IPS DF 6.9 (cell line): ENCODE measurements at regions not wholly inside any gene's neighbourhood (a gene's known extent, or its start where the extent isn't known, plus 50 kb on each side); places are given as distances from the start of the nearest gene placed in this dataset.
A peak's percentile ranks its signal among the peaks of the same experiment; 100 is the strongest.

Experiments used
- DNase-seq: peaks from one replicate; pipeline ENCODE4 v3.0.0-alpha.2; 2013; ENCODE audit warnings: low read depth, low spot score
- H3K27ac ChIP-seq: one replicate; pipeline ENCODE4 v1.5.1; 2013; ENCODE audit warnings: low read length, control low read depth
- H3K27me3 ChIP-seq: 2 replicates; pipeline ENCODE4 v1.6.1; 2013; ENCODE audit warnings: mild to moderate bottlenecking, low read length; ENCODE audit not compliant: control insufficient read depth, insufficient read depth
- H3K36me3 ChIP-seq: 2 replicates; pipeline ENCODE4 v1.6.1; 2013; ENCODE audit warnings: low read length; ENCODE audit not compliant: control insufficient read depth, insufficient read depth
- H3K4me1 ChIP-seq: 2 replicates; pipeline ENCODE4 v1.6.1; 2013; ENCODE audit warnings: low read length; ENCODE audit not compliant: control insufficient read depth, insufficient read depth
- H3K4me3 ChIP-seq: 2 replicates; pipeline ENCODE4 v1.5.1; 2013; ENCODE audit warnings: mild to moderate bottlenecking, low read length
- H3K9me3 ChIP-seq: 2 replicates; pipeline ENCODE4 v1.6.1; 2013; ENCODE audit warnings: low read length, inconsistent platforms; ENCODE audit not compliant: control insufficient read depth, insufficient read depth
- WGBS: extraction: QIAGEN DNeasy Blood & Tissue Kit; methylation state at CpG from one replicate; pipeline ENCODE4 v1.1.7; 2013; ENCODE audit warnings: mixed read lengths, missing lambda C conversion rate; ENCODE audit not compliant: insufficient read length, insufficient coverage; 5-methylcytosine and 5-hydroxymethylcytosine counted together

DNA sequence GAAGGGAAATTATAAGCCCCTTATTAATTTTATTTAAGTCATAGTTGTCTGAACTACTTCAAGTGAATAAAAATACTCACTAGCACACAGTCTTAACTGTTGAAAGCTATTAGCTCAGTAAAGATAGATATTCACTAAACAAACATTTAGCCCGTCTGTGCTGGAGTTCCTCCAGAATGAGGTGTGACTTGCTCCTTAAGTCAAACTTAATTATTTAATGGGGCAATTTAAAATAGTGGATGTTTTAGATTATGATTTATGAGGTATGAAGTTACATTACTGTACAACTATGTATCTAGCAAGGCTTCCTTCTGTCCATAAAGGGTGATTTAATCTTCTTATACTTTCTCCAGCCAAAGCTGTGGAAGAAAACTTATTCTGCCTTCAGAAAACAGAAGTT is 414.0 kb upstream of the FLRT2 start:
- no peaks in the 10 kb centered on the region for H3K36me3 ChIP-seq

DNA sequence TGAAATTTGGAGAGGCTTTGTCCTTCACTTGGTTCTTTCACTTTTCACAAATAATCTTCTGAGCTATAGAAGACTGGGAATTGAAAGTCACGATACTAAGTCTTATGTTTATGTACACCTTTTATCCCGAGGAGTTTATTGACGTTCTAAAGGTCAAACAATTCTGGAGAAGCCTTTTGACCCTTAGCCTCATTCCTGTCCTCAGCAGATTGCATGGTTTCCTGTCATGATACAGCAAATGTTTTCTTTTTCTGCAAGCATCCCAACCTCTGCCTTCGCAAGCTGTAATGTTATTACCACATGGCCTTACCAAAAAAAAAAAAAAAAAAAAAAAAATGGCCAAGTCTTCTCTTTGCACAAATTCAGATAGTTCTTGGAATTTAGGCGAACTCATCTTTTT is 411.7 kb upstream of the FLRT2 start:
- no peak overlapping the region for H3K27ac ChIP-seq
- no peaks in the 10 kb centered on the region for H3K4me1 ChIP-seq
- H3K9me3 ChIP-seq, result no peaks in the 10 kb centered on the region
- H3K36me3 ChIP-seq, result no peaks in the 10 kb centered on the region
- no CpG with 5 or more reads among the region's 5 CpGs for WGBS
- no peaks in the 10 kb centered on the region for H3K27me3 ChIP-seq
- DNase-seq, result no peak
- H3K4me3 ChIP-seq, result no peak overlapping the region

More for the DNA sequence above, 414.0 kb upstream of the FLRT2 start:
- H3K9me3 ChIP-seq, result no peaks in the 10 kb centered on the region; the same call in 1 of the 2 replicates
- no CpG with 5 or more reads among the region's 1 CpG for WGBS
- DNase-seq, result no peak
- no peak overlapping the region for H3K4me3 ChIP-seq
- H3K4me1 ChIP-seq, result no peaks in the 10 kb centered on the region
- H3K27ac ChIP-seq, result no peak overlapping the region
- no peaks in the 10 kb centered on the region for H3K27me3 ChIP-seq

DNA sequence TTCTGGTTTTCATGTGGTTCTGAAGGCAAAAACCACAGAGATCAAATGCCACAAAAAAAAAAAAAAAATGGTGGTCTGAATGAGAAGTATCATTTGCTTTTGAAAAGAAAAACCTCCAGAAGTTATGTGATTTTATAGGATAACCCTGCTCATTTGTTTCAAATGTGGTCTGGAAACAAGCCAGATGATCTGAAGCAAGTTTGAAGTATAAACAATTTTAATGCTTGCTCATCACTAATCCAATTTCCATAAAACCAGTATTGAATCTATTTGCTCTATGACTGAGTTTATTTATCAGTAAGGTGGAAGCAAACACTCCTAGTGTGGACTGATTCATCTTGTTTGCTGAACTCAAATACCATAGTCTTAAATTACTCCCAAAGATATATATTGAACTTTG is 407.3 kb upstream of the FLRT2 start:
- no peaks in the 10 kb centered on the region for H3K4me1 ChIP-seq
- no peak overlapping the region for H3K4me3 ChIP-seq
- no peaks in the 10 kb centered on the region for H3K36me3 ChIP-seq
- DNase-seq, result no peak
- no peaks in the 10 kb centered on the region for H3K27me3 ChIP-seq
- no peaks in the 10 kb centered on the region for H3K9me3 ChIP-seq
- H3K27ac ChIP-seq, result no peak overlapping the region

DNA sequence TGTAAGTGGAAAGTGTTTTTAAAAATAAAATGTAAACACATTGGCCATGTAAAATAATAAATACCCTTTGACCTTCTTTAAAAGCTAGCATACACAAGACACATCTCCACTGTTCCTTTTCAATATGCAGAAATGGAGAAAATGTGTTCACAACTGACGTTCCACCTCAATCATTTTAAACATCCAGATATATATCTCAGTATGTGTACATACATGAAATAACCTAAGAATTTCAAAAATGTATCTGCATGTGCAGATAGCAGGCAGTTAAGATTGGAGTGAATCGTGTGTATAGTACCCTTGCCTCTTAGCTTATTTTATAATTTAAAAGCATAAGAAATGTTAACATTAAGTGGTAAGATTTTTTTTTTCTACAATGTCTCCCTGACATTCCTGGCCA is 406.2 kb upstream of the FLRT2 start:
- no peaks in the 10 kb centered on the region for H3K27me3 ChIP-seq
- WGBS, result no CpG with 5 or more reads among the region's 2 CpGs
- H3K4me3 ChIP-seq, result no peak overlapping the region
- H3K9me3 ChIP-seq, result no peaks in the 10 kb centered on the region
- no peak overlapping the region for H3K27ac ChIP-seq
- no peaks in the 10 kb centered on the region for H3K36me3 ChIP-seq
- no peak for DNase-seq
- no peaks in the 10 kb centered on the region for H3K4me1 ChIP-seq

- DNase-seq, result no peak
Observed at GRCh38 chr14:85124631-85125290, 405.2 kb upstream of the FLRT2 start.

DNA sequence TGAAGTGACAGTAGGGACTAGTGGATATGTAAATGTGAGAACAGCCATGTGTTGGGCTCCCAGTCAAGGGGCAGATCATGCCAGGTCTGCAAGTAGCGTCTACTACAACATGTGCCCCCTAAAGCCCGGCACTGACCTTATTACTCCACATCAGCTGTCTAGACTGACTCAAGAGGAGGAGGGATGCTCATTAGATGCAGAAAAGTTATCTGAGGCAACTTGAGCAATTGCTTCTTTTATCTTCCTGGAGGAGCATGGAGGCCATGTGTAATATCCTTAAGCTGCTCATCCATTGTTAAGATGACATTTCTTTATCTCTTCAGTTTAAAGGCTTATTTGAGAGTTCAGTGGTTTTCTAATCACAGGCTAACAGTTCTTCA is 404.7 kb upstream of the FLRT2 start:
- Histone ChIP-seq H3K9me3 (no peaks in the 10 kb centered on the region), H3K27me3 (no peaks in the 10 kb centered on the region), H3K4me1 (no peaks in the 10 kb centered on the region), H3K36me3 (no peaks in the 10 kb centered on the region), H3K27ac (no peak overlapping the region), H3K4me3 (no peak overlapping the region)
- no CpG with 5 or more reads among the region's 2 CpGs for WGBS
- DNase-seq, result no peak

More at GRCh38 chr14:85124631-85125290, 405.2 kb upstream of the FLRT2 start:
- Histone ChIP-seq H3K36me3 (no peaks in the 10 kb centered on the region), H3K4me1 (no peaks in the 10 kb centered on the region), H3K27me3 (no peaks in the 10 kb centered on the region), H3K9me3 (no peaks in the 10 kb centered on the region), H3K4me3 (no peak overlapping the region), H3K27ac (no peak overlapping the region)
- no CpG with 5 or more reads among the region's 3 CpGs for WGBS

DNA sequence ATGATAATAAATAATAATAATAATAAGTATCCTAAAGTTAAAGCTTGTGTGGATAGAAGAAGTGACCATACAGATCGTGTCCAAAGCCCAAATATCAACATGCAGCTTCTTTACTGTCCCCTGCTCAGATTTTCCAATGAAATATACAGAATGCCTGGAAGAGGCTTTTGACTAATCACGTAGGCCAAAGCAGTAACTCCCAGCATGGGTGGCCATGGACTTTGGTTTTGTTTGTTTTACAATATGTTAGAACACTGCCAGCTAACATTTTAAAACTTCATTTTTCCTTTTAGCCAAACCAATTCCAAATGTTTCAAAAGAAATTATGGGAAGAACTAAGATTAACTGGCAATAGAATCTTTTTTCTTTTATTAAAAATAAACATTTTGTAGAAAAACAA is 400.0 kb upstream of the FLRT2 start:
- Histone ChIP-seq H3K4me3 (no peak overlapping the region), H3K27me3 (no peaks in the 10 kb centered on the region), H3K9me3 (no peaks in the 10 kb centered on the region), H3K36me3 (no peaks in the 10 kb centered on the region), H3K27ac (no peak overlapping the region), H3K4me1 (no peaks in the 10 kb centered on the region)
- WGBS, result no CpG with 5 or more reads among the region's 2 CpGs
- no peak for DNase-seq

- H3K4me3 ChIP-seq, result no peak overlapping the region
- no peak overlapping the region for H3K27ac ChIP-seq
- H3K36me3 ChIP-seq, result no peaks in the 10 kb centered on the region
- no peaks in the 10 kb centered on the region for H3K4me1 ChIP-seq
- H3K9me3 ChIP-seq, result no peaks in the 10 kb centered on the region
- no CpG with 5 or more reads among the region's 2 CpGs for WGBS
- DNase-seq, result peak; percentile 11
- no peaks in the 10 kb centered on the region for H3K27me3 ChIP-seq
Observed at GRCh38 chr14:85131226-85131922, 398.6 kb upstream of the FLRT2 start.

GRCh38 chr14:85142982-85143381 is 387.0 kb upstream of the FLRT2 start:
- Histone ChIP-seq H3K27ac (no peak overlapping the region), H3K36me3 (no peaks in the 10 kb centered on the region), H3K4me3 (no peak overlapping the region), H3K27me3 (no peaks in the 10 kb centered on the region), H3K9me3 (no peaks in the 10 kb centered on the region), H3K4me1 (no peaks in the 10 kb centered on the region)
- DNase-seq, result no peak
- no CpG with 5 or more reads among the region's 1 CpG for WGBS

- DNase-seq, result no peak
Observed at GRCh38 chr14:85146779-85147178, 383.2 kb upstream of the FLRT2 start.

GRCh38 chr14:85150166-85150565 is 379.8 kb upstream of the FLRT2 start:
- Histone ChIP-seq H3K36me3 (no peaks in the 10 kb centered on the region), H3K27ac (no peak overlapping the region), H3K9me3 (no peaks in the 10 kb centered on the region), H3K4me1 (no peaks in the 10 kb centered on the region), H3K4me3 (no peak overlapping the region), H3K27me3 (no peaks in the 10 kb centered on the region)
- WGBS, result no CpG with 5 or more reads among the region's 4 CpGs
- DNase-seq, result no peak

More at GRCh38 chr14:85146779-85147178, 383.2 kb upstream of the FLRT2 start:
- Histone ChIP-seq H3K9me3 (no peaks in the 10 kb centered on the region), H3K27ac (no peak overlapping the region), H3K4me3 (no peak overlapping the region), H3K36me3 (no peaks in the 10 kb centered on the region), H3K4me1 (no peaks in the 10 kb centered on the region), H3K27me3 (no peaks in the 10 kb centered on the region)
- WGBS, result no CpG with 5 or more reads among the region's 3 CpGs
